IPS-18a (cell line): ENCODE measurements at regions not wholly inside any gene's neighbourhood (a gene's known extent, or its start where the extent isn't known, plus 50 kb on each side); places are given as distances from the start of the nearest gene placed in this dataset.

Experiments used
- H3K27ac ChIP-seq: one replicate; pipeline ENCODE4 v1.5.1; 2013; ENCODE audit warnings: low read length
- H3K27me3 ChIP-seq: one replicate; pipeline ENCODE4 v1.6.1; 2013; ENCODE audit warnings: mild to moderate bottlenecking, low read length; ENCODE audit not compliant: control insufficient read depth, insufficient read depth
- H3K36me3 ChIP-seq: one replicate; pipeline ENCODE4 v1.6.1; 2013; ENCODE audit warnings: low read depth, low read length; ENCODE audit not compliant: control insufficient read depth
- H3K4me1 ChIP-seq: one replicate; pipeline ENCODE4 v1.6.1; 2013; ENCODE audit warnings: low read depth, low read length; ENCODE audit not compliant: control insufficient read depth
- H3K4me3 ChIP-seq: one replicate; pipeline ENCODE4 v1.5.1; 2013; ENCODE audit warnings: low read length
- H3K9ac ChIP-seq: one replicate; pipeline ENCODE4 v1.6.1; 2013; ENCODE audit warnings: mild to moderate bottlenecking, low read length, moderate library complexity
- H3K9me3 ChIP-seq: one replicate; pipeline ENCODE4 v1.6.1; 2013; ENCODE audit warnings: low read depth, low read length; ENCODE audit not compliant: control insufficient read depth

DNA sequence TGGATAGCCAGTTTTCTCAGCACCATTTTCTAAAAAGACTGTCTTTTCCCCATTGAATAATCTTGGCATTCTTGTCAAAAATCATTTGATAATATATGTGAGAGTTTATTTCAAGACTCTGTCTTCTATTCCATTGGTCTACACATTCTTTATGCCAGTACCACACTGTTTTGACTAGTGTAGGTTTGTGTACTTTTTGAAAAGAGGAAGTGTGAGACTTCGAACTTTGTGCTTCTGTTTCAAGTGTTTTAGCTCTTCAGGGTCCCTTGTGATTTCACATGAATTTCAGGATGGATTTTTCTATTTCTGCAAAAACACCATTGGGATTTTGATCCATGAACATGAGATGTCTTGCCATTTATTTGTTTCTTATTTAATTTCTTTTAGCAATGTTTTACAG is 78.5 kb upstream of the ALDH1A1 start:
- Histone ChIP-seq H3K36me3 (no peaks in the 10 kb centered on the region), H3K27ac (no peak overlapping the region), H3K9ac (no peak overlapping the region), H3K9me3 (no peaks in the 10 kb centered on the region), H3K27me3 (no peaks in the 10 kb centered on the region), H3K4me3 (no peak overlapping the region), H3K4me1 (no peaks in the 10 kb centered on the region)

DNA sequence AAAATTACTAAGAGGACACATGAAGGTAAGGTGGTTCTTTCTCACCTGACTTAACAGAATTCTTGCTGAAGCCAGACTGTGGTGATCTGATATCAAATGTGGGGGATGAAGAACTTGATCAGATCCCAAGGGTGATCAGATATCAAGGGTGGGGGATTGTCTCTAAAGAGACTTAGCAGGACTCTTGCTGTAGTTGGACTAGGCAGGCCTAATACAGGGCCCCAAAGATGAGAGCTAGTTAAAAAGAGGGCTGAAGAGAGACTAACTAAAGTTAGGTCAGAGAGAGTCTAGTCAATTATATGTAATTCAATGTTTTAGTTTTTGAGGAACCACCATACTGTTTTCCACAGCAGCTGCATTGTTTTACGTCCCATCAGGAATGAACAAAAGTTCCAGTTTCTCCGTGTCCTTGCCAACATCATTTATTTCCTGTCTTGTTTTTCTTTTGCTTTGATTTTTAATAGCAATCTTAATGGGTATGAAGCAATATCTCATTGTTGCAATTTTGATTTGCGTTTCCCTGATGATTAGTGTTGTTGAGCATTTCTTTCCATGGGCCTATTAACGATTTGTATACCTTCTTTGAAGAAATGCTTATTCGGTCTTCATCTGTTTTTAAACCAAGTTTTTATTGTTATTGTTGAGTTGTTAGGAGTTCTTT is 77.6 kb upstream of the ALDH1A1 start:
- H3K27me3 ChIP-seq, result no peaks in the 10 kb centered on the region
- H3K9me3 ChIP-seq, result no peaks in the 10 kb centered on the region
- no peak overlapping the region for H3K4me3 ChIP-seq
- no peak overlapping the region for H3K9ac ChIP-seq
- H3K27ac ChIP-seq, result no peak overlapping the region
- no peaks in the 10 kb centered on the region for H3K36me3 ChIP-seq
- H3K4me1 ChIP-seq, result no peaks in the 10 kb centered on the region

DNA sequence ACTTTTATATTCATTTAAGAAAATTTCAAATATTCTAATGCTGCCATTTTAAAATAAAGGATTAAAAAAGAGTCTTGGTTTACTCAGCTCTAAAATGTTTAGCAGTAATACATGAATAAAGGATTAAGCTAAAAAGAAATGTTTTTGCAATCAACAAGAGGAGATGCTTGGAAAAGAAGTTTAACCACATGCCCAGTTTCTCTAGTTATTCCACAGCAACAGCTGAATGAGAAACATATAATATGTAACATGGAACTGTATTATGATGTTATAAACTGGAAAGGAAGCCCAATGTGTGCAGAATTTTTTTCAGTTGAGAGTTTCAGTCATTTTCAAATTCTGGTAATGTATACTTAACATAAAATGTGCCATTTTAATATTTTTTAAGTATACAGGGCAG is 76.5 kb upstream of the ALDH1A1 start:
- Histone ChIP-seq H3K9ac (no peak overlapping the region), H3K4me3 (no peak overlapping the region), H3K9me3 (no peaks in the 10 kb centered on the region), H3K4me1 (no peaks in the 10 kb centered on the region), H3K36me3 (no peaks in the 10 kb centered on the region), H3K27me3 (no peaks in the 10 kb centered on the region), H3K27ac (no peak overlapping the region)

DNA sequence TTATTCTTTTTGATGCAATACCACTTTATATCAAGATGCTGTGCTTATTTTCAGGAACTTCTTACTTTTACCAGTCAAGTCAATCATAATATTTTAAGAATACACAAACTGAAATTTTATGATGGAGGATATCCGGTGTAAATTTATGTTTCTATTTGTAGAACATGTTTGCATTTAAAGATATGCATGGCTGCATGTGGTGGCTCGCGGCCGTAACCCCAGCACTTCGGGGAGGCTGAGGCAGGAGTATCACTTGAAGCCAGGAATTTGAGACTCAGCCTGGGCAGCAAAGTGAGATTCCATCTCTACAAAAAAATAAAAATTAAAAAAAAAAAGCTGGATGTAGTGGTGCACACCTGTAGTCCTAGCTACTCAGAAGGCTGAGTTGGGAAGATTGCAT is 73.5 kb upstream of the ALDH1A1 start:
- no peaks in the 10 kb centered on the region for H3K36me3 ChIP-seq
- no peak overlapping the region for H3K9ac ChIP-seq
- H3K9me3 ChIP-seq, result no peaks in the 10 kb centered on the region
- H3K4me1 ChIP-seq, result no peaks in the 10 kb centered on the region
- no peaks in the 10 kb centered on the region for H3K27me3 ChIP-seq
- no peak overlapping the region for H3K27ac ChIP-seq
- H3K4me3 ChIP-seq, result no peak overlapping the region

DNA sequence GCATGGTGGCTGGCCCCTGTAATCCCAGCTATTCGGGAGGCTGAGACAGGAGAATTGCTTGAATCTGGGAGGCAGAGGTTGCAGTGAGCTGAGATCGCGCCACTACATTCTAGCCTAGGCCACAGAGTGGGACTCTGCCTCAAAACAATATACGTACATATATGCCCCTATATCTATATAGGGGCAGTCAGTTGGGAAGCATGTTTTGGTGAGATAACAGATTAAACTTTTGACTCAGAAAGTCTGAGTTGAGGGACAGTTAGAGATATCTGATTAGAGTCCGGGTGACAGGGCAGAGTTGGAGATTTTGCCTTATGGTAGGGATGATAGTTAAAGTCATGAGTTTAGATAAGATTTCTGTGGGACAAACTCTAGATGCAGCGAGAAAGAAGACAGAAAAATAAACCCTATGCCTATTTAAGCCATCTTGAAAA is 71.8 kb upstream of the ALDH1A1 start:
- H3K9ac ChIP-seq, result no peak overlapping the region
- H3K4me1 ChIP-seq, result no peaks in the 10 kb centered on the region
- H3K27ac ChIP-seq, result no peak overlapping the region
- H3K4me3 ChIP-seq, result no peak overlapping the region
- no peaks in the 10 kb centered on the region for H3K36me3 ChIP-seq
- H3K27me3 ChIP-seq, result no peaks in the 10 kb centered on the region
- H3K9me3 ChIP-seq, result no peaks in the 10 kb centered on the region

DNA sequence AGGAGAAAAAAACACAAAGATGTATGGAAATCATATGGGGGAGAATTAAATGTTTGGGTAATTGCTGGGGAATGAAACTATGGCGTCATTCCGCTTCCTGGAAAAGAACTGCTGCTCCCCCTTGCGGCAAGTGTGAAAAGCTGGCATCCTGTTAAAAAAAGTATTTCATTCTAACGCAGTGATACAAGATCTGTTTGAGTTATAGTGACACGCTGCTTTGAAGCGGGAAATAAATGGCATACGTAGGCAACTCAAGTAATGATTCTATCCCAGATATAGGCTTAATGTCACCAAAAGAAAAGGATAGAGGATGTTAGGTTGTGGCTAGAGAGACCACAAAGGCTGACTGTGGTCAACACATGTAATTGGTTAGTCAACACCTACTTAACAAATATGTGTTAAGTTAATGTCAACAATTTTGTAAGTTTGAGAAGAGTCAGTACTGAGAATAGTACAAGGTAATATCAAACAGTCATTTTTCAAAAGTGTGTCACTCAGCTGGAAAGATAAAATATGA is 70.2 kb upstream of the ALDH1A1 start:
- Histone ChIP-seq H3K9me3 (peaks cover under 1% of the 10 kb centered on the region), H3K36me3 (no peaks in the 10 kb centered on the region), H3K27me3 (no peaks in the 10 kb centered on the region), H3K4me1 (no peaks in the 10 kb centered on the region), H3K9ac (no peak overlapping the region), H3K27ac (no peak overlapping the region), H3K4me3 (no peak overlapping the region)

DNA sequence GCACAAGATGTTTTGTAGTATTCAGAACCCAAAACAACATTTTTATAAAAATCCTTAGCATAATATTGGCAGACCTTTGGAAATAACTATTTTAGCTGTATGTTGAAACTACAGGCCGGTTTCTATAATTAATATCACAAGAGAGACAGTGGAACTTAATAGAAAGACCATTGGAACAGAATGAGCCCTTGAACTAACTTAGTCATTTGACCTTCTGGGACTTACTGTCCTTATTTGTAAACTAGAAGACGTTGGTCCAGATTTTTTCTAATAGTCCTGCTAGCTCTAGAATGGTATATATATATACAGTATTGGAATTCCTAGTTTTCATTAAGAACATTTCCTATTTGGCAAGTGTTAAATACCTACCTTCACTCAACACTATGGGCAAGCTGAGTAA is 69.5 kb upstream of the ALDH1A1 start:
- no peak overlapping the region for H3K27ac ChIP-seq
- no peak overlapping the region for H3K9ac ChIP-seq
- no peaks in the 10 kb centered on the region for H3K27me3 ChIP-seq
- H3K4me1 ChIP-seq, result no peaks in the 10 kb centered on the region
- peaks cover 4% of the 10 kb centered on the region for H3K9me3 ChIP-seq
- H3K36me3 ChIP-seq, result no peaks in the 10 kb centered on the region
- H3K4me3 ChIP-seq, result no peak overlapping the region

DNA sequence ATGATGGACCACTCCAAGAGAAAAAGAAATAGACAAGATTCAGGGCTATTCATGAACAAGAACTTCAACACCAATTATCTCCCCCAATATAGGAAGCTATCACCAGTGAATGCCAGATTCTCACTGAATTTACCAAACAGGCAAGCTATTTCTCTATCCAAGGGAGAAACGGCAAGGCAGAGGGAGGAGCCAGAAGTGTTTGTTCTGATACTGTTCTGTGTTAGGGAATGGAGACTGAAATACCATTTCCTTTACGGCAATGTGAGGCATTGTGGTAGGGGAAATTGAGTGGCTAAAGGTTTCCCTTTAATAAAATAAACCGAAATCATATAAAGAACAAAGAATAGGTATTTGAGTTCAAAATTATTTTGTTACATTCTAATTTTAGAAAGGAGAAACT is 68.0 kb upstream of the ALDH1A1 start:
- Histone ChIP-seq H3K9me3 (peaks cover 4% of the 10 kb centered on the region), H3K27ac (no peak overlapping the region), H3K4me3 (no peak overlapping the region), H3K36me3 (no peaks in the 10 kb centered on the region), H3K4me1 (no peaks in the 10 kb centered on the region), H3K27me3 (no peaks in the 10 kb centered on the region), H3K9ac (no peak overlapping the region)

DNA sequence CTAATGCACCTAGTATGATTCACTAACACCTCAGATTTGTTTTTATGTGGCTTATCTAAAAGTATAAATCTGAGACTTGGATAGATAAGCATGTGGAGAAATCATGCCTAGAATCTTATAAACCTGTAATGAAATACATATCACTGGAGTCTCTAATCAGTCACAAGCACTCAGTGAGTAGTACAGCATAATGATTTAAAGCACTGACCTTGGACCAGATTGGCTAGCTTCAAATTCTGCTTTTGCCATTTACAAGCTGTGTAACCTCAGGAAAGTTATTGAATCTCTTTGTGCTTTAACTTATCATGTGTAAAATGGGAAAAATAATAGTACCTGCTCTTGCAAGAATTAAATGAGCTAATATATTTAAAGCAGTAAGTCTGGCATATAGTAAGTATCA is 61.2 kb upstream of the ALDH1A1 start:
- Histone ChIP-seq H3K27ac (no peak overlapping the region), H3K36me3 (no peaks in the 10 kb centered on the region), H3K4me1 (no peaks in the 10 kb centered on the region), H3K4me3 (no peak overlapping the region), H3K27me3 (no peaks in the 10 kb centered on the region), H3K9ac (no peak overlapping the region), H3K9me3 (peaks cover 4% of the 10 kb centered on the region)

DNA sequence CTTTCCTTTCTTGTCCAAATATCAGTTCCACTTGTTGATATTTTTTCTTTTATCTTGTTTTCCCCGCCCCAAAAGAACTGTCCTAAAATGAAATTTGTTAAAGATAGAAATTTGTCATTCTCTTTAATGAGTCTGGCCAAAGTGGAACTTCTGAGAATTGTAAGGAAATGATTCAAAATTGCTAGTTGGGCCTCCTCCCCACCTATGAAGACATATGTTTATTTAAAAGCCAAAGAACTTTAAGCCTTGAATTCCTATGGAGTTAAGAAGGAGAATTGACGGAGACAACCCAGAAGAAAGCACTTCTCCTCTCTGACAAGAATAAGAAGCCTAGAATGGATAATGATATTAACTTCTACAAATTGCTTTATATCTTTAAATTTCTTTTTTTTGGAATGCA is 59.1 kb upstream of the ALDH1A1 start:
- Histone ChIP-seq H3K4me3 (no peak overlapping the region), H3K27ac (no peak overlapping the region), H3K9ac (no peak overlapping the region), H3K36me3 (no peaks in the 10 kb centered on the region), H3K9me3 (no peaks in the 10 kb centered on the region), H3K27me3 (no peaks in the 10 kb centered on the region), H3K4me1 (no peaks in the 10 kb centered on the region)

DNA sequence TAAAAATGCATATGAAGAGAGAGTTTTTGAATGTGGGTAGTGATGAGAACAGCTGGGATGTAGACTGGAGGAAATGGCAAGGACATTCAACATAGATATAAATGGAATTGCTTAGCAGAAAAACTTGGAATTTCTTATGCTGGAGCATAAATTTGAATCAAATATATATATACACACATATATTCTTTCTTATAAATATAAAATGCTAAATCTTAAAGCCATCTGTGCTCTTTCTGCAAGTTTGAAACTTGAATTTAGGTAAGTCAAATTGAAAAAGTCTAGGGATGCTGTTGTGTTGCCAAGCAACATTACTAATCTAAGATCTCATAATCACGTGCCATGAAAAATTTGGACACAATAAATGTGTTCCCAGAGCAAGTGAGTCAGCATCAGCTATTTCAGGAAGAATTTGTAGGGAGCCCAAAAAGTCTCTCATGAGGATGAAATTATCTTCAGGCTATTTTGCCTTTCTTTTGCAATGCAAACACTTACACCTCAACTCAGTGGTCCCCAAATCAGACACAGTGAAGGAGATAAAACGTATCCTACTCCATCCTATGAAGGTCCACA is 58.4 kb upstream of the ALDH1A1 start:
- no peak overlapping the region for H3K9ac ChIP-seq
- H3K9me3 ChIP-seq, result no peaks in the 10 kb centered on the region
- H3K27ac ChIP-seq, result no peak overlapping the region
- H3K4me1 ChIP-seq, result no peaks in the 10 kb centered on the region
- no peaks in the 10 kb centered on the region for H3K27me3 ChIP-seq
- no peak overlapping the region for H3K4me3 ChIP-seq
- no peaks in the 10 kb centered on the region for H3K36me3 ChIP-seq

DNA sequence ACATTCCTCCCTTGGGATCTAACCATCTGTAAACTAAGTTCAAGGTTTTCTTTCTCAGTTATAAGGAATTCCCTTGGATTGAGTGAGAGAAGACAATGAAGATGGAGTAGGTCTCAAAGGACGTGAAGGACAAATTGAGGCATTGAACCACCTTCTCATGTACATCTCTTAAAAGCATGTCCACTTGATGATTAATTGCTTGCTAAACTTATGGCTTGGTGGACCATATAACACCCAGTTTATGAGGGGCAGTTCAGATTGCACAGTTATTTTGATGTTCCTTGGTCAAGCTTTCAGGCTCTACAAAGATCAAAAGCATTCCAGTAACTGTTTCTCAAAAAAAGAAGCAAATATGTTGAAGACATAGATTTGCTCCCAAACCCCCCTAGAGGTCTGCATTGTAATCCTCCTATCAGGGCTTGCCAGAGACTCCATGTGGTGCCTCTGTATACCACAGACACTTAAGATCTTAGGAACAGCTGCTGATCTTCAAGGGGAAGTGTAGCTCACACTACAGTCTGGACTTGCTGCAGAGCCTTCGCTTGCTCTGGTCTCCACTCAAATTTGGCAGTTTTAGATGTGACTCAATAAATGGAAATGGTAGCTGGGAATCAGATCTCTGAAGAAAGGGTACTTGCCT is 56.9 kb upstream of the ALDH1A1 start:
- H3K4me3 ChIP-seq, result no peak overlapping the region
- H3K27me3 ChIP-seq, result no peaks in the 10 kb centered on the region
- no peak overlapping the region for H3K27ac ChIP-seq
- no peaks in the 10 kb centered on the region for H3K9me3 ChIP-seq
- no peaks in the 10 kb centered on the region for H3K36me3 ChIP-seq
- H3K4me1 ChIP-seq, result no peaks in the 10 kb centered on the region
- no peak overlapping the region for H3K9ac ChIP-seq
